Stimulated activated CD4-positive, alpha-beta T cell treated with anti-CD3 and anti-CD28 coated beads, Interleukin-1b, Interleukin-23, amount 100 ng/mL, for 48 hours (primary cell): ENCODE measurements at regions not wholly inside any gene's neighbourhood (a gene's known extent, or its start where the extent isn't known, plus 50 kb on each side); places are given as distances from the start of the nearest gene placed in this dataset.
"Not testable (repeated sequence)": the region's sequence is repeated elsewhere in the genome, so short reads cannot be mapped to it uniquely, and the experiment has no call there.

Source experiments
- DNase-seq: peaks from one replicate; pipeline ENCODE4 v3.0.0-alpha.2; 2020

- DNase-seq: no peak
Measured at GRCh38 chr7:79709574-79710409, 256.3 kb upstream of the MAGI2 start.

GRCh38 chr7:79702116-79702515, 248.6 kb upstream of the MAGI2 start:
- DNase-seq: no peak

GRCh38 chr7:79692015-79692414, 238.5 kb upstream of the MAGI2 start:
- no peak for DNase-seq

GRCh38 chr7:79691074-79691473, 237.6 kb upstream of the MAGI2 start:
- DNase-seq: no peak

GRCh38 chr7:79684384-79684783, 230.9 kb upstream of the MAGI2 start:
- no peak for DNase-seq

GRCh38 chr7:79683916-79684315, 230.4 kb upstream of the MAGI2 start:
- DNase-seq: no peak

- DNase-seq: no peak
Measured at GRCh38 chr7:79683185-79683890, 229.9 kb upstream of the MAGI2 start.

- no peak for DNase-seq
Measured at GRCh38 chr7:79681454-79681853, 228.0 kb upstream of the MAGI2 start.

GRCh38 chr7:79673969-79674368, 220.5 kb upstream of the MAGI2 start:
- DNase-seq: no peak

GRCh38 chr7:79673421-79673820, 220.0 kb upstream of the MAGI2 start:
- DNase-seq: no peak

- DNase-seq: no peak
Measured at GRCh38 chr7:79668292-79668691, 214.8 kb upstream of the MAGI2 start.

GRCh38 chr7:79666472-79666871, 213.0 kb upstream of the MAGI2 start:
- no peak for DNase-seq

- no peak for DNase-seq
Measured at GRCh38 chr7:79664884-79665676, 211.6 kb upstream of the MAGI2 start.

GRCh38 chr7:79658304-79658703, 204.8 kb upstream of the MAGI2 start:
- no peak for DNase-seq

GRCh38 chr7:79653136-79653631, 199.7 kb upstream of the MAGI2 start:
- DNase-seq: no peak

GRCh38 chr7:79652619-79653018, 199.2 kb upstream of the MAGI2 start:
- no peak for DNase-seq

GRCh38 chr7:79647711-79648110, 194.2 kb upstream of the MAGI2 start:
- DNase-seq: no peak

- no peak for DNase-seq
Measured at GRCh38 chr7:79646278-79646677, 192.8 kb upstream of the MAGI2 start.

- DNase-seq: no peak
Measured at GRCh38 chr7:79636849-79637248, 183.4 kb upstream of the MAGI2 start.

GRCh38 chr7:79625921-79626320, 172.5 kb upstream of the MAGI2 start:
- not testable (repeated sequence) for DNase-seq

- no peak for DNase-seq
Measured at GRCh38 chr7:79624336-79624735, 170.9 kb upstream of the MAGI2 start.

- DNase-seq: no peak
Measured at GRCh38 chr7:79622781-79623180, 169.3 kb upstream of the MAGI2 start.

- DNase-seq: no peak
Measured at GRCh38 chr7:79620291-79620690, 166.8 kb upstream of the MAGI2 start.
